ENCODE measurements at regions not wholly inside any gene's neighbourhood (a gene's known extent, or its start where the extent isn't known, plus 50 kb on each side); places are given as distances from the start of the nearest gene placed in this dataset.

DNA sequence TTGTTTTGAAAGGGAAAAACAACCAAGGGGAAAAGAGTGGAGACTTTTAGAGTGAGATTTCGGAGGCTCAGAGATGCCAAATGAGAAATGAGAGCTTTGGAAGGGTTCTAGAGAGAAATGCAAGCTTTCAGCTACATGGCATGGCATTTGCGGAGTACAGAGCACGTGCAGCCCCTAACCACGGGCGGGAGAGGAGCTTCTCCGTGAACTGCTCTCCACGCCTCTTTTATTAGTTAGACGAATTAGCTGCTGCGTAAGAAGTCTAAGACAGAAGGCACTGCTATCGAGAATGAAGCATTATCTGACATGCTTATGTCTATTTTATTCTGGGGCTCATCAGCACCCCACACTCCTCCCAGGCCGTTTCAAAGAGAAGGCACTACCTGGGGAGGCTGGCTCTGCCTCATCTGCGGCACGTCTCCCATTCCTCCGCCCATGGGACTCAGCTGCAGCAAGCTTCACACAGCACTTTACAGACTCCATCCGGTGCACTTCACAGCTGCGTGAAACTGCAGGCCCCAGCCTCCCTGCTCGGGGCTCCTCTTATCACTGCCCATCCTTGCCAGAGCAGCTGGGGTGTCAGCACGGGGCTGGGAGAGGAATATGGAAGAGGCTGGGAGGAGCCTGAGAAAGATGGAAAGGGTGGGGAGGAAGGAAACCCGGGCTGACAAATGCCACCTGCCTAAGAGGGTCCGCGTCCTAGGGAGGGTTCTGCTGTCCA lies 207.3 kb upstream of the APCDD1 start:
- TF ChIP-seq CTCF (conservative IDR thresholded peaks at IDR 0.05; ENCODE audit: low read depth in 2 of 2), result no peak
- TF ChIP-seq POLR2AphosphoS5 (IDR thresholded peaks at IDR 0.05; ENCODE audit: low read depth), result no peak
- TF ChIP-seq REST (IDR thresholded peaks at IDR 0.05; ENCODE audit: unreplicated experiment), result no peak
- TF ChIP-seq EZH2 (IDR thresholded peaks at IDR 0.05; ENCODE audit: low read depth, unreplicated experiment), result no peak
- no peak for TF ChIP-seq NANOG (IDR thresholded peaks at IDR 0.05; ENCODE audit: borderline replicate concordance)
- no peak for TF ChIP-seq EZH2phosphoT487 (IDR thresholded peaks at IDR 0.05; ENCODE audit: unreplicated experiment)
